GM19438 (cell line): ENCODE measurements at regions not wholly inside any gene's neighbourhood (a gene's known extent, or its start where the extent isn't known, plus 50 kb on each side); places are given as distances from the start of the nearest gene placed in this dataset.
A peak's percentile ranks its signal among the peaks of the same experiment; 100 is the strongest.
"Not testable (repeated sequence)": the region's sequence is repeated elsewhere in the genome, so short reads cannot be mapped to it uniquely, and the experiment has no call there.

ENCODE experiments used
- ATAC-seq: cut with Tn5 transposase; IDR thresholded peaks from one replicate; pipeline ENCODE4 v1.9.1; 2021; ENCODE audit warnings: low read depth; ENCODE audit not compliant: unreplicated experiment

- no peak for ATAC-seq
These were observed 153.6 kb downstream of the HRH4 start for GRCh38 chr18:24613896-24614640.

- ATAC-seq = no peak
These were observed 156.2 kb downstream of the HRH4 start for GRCh38 chr18:24616653-24617052.

DNA sequence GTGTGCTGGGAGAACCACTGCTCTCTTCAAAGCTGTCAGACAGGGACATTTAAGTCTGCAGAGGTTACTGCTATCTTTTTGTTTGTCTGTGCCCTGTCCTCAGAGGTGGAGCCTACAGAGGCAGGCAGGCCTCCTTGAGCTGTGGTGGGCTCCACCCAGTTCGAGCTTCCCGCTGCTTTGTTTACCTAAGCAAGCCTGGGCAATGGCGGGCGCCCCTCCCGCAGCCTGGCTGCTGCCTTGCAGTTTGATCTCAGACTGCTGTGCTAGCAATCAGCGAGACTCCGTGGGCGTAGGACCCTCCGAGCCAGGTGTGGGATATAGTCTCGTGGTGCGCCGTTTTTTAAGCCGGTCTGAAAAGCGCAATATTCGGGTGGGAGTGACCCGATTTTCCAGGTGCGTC is 164.0 kb downstream of the HRH4 start:
- not testable (repeated sequence) for ATAC-seq

DNA sequence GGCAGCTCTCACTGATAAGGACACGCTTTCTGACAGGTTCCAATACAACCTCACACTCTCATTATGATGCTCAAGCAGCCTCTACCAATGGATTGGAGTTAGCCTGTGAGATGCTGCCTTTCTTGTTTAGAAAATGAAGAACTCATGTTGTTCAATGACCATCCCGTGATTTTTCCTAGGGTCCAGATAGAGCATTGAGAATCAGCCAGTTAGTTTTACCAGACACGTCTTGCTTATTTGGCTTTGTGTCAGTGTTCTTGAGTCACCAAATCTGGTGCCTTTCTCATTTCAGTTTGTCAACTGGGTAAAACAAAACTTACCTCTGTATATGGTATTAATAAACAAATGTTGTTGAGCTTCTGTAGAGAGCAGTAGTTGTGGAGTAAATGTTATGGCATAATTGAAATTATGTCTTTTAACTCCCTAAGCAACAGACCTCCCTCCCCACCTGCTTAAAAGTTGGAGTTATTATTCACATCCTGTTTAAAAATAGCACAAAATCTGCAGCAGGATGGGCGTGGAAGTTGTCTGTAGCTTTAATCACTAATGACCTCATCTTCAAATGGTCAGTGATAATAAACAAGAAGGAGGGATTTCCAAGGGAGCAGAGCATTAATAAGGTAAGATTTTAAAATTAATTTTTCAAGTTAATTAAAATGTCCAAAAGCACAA is 167.3 kb downstream of the HRH4 start:
- no peak for ATAC-seq

- ATAC-seq = no peak
These were observed 167.9 kb downstream of the HRH4 start for GRCh38 chr18:24628326-24628725.

- ATAC-seq = no peak
These were observed 169.5 kb downstream of the HRH4 start for GRCh38 chr18:24629921-24630320.

DNA sequence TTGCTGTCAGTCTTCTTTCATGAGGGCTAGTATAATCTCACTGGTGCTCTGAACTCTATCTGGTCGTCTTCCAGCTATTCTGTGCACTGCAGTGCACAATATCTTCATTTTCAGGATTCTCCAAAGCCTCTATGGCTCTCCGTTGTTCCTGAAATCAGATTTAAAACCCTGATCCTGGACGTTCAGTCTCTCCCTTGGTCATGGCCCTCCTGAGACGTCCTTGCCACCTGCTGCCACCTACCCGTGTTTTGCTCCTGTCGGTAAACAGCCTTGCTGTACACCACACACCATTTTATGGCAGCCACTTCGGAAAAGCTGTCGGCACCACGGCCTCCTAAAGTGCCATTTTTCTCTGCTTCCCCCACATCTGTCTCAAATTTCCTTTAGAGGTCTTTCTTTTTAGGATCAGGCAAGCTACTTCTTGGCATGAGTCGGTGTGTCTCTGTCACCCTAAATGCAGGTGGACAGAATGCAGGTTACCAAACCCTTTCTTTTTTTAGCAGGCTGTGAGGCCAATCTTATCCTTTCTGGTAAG is 170.0 kb downstream of the HRH4 start:
- no peak for ATAC-seq

GRCh38 chr18:24631243-24632025 is 171.0 kb downstream of the HRH4 start:
- no peak for ATAC-seq

DNA sequence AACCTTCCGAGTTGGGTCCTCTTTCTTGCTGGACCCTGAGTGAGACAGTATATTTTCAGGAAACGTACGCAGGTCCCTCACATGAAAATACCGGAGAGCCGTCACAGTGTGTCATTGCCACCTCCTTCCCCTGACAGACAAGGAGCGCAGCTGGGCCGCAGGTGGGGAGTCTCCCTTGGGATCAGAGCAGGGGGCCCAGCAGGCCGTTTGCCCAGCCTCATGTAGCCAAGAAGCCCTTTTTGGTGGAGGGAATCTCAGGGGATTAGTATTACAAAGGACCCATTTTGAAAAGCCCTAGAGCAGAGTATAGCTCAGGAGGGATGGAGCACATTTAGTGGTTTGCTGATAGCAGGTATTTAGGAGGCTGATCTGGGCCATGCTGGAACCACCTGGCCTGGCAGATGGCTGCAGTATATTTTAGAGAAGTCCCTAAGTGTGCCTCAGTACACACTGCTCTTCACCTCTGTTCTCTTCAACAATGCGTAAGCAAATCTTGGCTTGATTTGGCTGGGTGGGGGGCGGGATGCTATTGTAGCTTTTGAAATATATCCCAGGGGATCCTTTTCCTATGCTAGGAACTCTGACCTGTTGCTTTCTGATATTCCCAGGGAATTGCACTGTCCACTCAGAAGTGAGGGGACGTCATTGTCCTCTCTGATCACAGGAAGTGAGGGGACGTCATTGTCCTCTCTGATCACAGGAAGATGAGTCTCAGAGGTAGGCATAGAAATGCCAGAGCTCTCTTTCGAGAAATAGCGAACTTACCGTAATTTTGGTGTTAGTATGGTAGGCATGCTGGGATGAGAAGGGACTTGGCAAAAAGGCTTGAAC is 171.9 kb downstream of the HRH4 start:
- no peak for ATAC-seq

- ATAC-seq = no peak
These were observed 172.7 kb downstream of the HRH4 start for GRCh38 chr18:24633121-24633520.

DNA sequence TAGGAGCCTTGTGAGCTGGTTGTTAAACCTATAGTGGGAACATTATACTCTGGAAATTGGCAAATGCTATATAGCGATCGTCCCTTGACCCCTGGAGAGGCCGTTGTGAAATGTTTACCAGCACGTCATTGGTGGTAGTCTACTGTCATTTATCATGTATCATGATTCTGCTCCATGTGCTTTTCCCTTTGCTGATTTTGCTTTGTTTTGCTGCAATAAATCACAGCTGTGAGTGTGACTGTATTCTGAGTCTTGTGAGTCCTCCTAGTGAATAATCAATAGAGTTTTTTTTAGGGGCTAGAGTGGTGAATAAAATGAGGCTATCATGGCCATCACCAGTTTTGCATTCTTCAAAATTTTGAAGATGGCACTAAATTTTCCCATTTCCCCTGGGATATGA is 189.1 kb downstream of the HRH4 start:
- ATAC-seq = no peak

DNA sequence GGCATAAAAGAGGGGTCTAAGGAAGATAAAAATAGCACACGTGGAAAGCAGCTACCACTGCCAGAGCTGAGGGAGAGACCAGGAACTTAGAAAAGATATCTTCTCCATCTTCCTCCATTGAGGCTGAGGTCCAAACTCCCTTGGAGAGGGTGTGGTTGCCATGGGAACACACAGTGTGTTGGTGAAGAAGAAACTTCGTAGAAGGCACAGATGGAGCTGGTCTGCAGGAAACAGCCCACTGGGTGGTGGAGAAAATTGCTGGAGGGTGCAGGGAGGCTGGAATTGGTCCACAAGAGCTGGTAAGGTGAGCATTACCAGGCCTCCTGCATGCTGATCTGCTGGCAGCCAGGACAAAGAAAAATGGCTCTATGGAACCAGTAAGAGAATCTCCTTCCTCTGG is 191.0 kb downstream of the HRH4 start:
- ATAC-seq = no peak

- ATAC-seq = no peak
These were observed 195.6 kb downstream of the HRH4 start for GRCh38 chr18:24656050-24656449.

DNA sequence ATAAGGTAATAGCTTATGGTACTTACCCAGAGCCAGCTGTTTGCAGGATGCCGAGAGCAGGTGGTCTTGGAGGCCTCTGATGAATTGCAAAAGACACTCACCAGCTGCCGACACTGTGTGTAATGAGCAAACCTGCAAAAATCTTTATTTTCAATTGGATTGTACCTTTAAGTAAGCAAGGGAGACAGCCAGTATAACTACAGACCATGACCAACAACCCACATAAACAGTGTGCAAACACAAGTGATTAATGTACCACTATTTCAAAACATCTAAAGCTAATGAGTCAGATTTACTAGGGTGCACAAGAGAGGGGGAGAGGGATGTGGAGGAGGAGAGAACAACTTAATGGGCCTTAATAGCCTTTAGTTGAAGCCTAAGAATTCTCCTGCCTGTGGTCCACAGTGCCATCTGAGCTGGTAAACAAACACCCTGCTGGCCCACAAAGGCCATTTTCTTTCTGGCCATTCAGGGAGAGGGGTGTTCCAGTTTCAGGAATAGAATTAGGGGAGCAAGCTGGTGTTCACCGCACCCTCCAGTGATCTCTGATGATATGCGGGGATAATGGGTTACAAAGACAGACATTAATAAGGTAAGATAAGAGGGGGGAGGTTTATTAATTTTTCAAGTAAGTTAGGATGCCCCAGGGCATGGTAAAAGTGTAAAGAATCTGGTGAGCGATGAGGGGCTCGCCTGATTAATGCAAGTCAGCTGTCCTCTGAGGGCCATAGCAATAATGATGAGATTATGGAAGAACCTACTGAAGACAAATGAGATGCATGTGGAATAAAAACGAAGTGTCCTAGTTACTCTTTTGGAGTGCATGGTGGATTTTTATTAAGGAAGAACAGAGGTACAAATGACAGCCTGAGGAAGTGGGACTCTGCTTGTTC is 196.4 kb downstream of the HRH4 start:
- no peak for ATAC-seq

DNA sequence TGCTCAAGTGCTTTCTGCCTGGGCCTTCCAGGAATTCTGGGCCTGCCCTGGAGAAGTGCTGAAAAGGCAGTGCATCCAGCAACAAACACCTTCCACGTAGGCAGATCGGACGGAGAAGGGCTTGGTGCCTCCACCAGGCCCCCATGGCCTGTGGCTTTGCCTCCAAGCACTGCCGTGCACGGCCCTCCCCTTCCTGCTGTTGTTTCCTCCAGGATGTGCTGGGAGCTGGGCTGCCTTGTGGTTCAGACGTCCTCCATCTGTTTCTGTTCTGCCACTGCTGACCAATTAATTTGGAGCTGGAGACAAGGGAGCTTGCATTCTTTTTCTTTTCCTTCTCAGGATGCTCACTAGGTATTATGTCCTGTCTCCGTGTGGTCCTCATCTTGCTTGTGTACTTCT is 197.0 kb downstream of the HRH4 start:
- no peak for ATAC-seq

DNA sequence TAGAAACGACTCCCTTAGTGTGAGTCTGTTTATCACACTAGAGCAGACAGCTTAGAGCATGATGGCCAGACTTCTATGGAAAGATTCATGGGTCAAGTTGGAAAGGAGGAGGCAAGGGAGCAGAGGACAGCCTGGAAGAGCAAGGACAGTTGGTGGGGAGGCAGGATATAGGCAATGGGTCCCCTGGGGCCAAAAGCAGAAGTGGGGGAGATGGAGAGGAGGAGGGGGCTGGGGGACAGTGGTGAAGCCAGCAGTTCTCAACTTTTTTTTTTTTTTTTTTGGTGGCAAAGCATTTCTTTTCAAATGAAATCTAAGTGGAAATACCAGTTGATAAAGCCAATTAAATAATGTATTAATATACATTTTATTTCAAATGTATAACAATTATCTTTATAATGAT is 197.9 kb downstream of the HRH4 start:
- no peak for ATAC-seq

- peak; percentile 91 for ATAC-seq
These were observed 199.6 kb downstream of the HRH4 start for GRCh38 chr18:24659827-24660720.

- ATAC-seq = no peak
These were observed 200.5 kb downstream of the HRH4 start for GRCh38 chr18:24660956-24661355.
